Common myeloid progenitor, CD34-positive (primary cell): ENCODE measurements at regions not wholly inside any gene's neighbourhood (a gene's known extent, or its start where the extent isn't known, plus 50 kb on each side); places are given as distances from the start of the nearest gene placed in this dataset.
A peak's percentile ranks its signal among the peaks of the same experiment; 100 is the strongest.

Experiments used
- CTCF ChIA-PET: fragments of 350-600 bp; sonication (Branson Sonifier 250); formaldehyde crosslinking; loops from one replicate; lab custom pipeline; 2021; ENCODE audit warnings: antibody characterized with exemption; lab: Charles Lee
- POLR2A ChIA-PET: fragments of 350-600 bp; sonication (Branson Sonifier 250); formaldehyde crosslinking; loops from one replicate; lab custom pipeline; 2021; ENCODE audit warnings: antibody characterized with exemption; lab: Charles Lee
- DNase-seq, 3 donors: peaks; one replicate each; pipeline versions ENCODE4 v3.0.0 to v3.0.0-alpha.2; 2013
- H3K27ac ChIP-seq, 2 experiments: 1 replicate in 1 of 2; 2 replicates in 1 of 2; pipeline ENCODE4 v1.7.0; 2013; ENCODE audit warnings: inconsistent platforms in 2 of 2, low read length in 2 of 2, mild to moderate bottlenecking in 2 of 2, low read depth in 1 of 2, moderate library complexity in 1 of 2; ENCODE audit not compliant: severe bottlenecking in 2 of 2, insufficient read depth in 1 of 2, poor library complexity in 1 of 2
- H3K27me3 ChIP-seq, 5 experiments: replicated peaks in 2 of 5; 1 replicate in 3 of 5; 2 replicates in 2 of 5; pipeline versions ENCODE4 v1.6.1 to v1.7.0; 2013; ENCODE audit warnings: low read length in 4 of 5, mild to moderate bottlenecking in 2 of 5, moderate library complexity in 2 of 5, inconsistent platforms in 1 of 5; ENCODE audit not compliant: insufficient read depth in 5 of 5, control insufficient read depth in 4 of 5
- H3K36me3 ChIP-seq, 4 experiments: 1 replicate in 2 of 4; 2 replicates in 2 of 4; pipeline versions ENCODE4 v1.6.1 to v1.7.0; 2013; ENCODE audit warnings: low read length in 3 of 4, control low read depth in 1 of 4, mild to moderate bottlenecking in 1 of 4; ENCODE audit not compliant: control insufficient read depth in 4 of 4, insufficient read depth in 4 of 4
- H3K4me1 ChIP-seq, 4 experiments: 1 replicate in 3 of 4; 2 replicates in 1 of 4; pipeline versions ENCODE4 v1.6.1 to v1.7.1; 2013; ENCODE audit warnings: low read length in 3 of 4, mild to moderate bottlenecking in 3 of 4, control low read depth in 1 of 4, inconsistent platforms in 1 of 4, moderate library complexity in 1 of 4; ENCODE audit not compliant: control insufficient read depth in 4 of 4, insufficient read depth in 4 of 4; ENCODE audit errors: control extremely low read depth in 1 of 4
- H3K4me3 ChIP-seq, 7 experiments: 1 replicate in 4 of 7; 2 replicates in 3 of 7; pipeline versions ENCODE4 v1.5.1 to v1.7.0; 2013; ENCODE audit warnings: mild to moderate bottlenecking in 7 of 7, low read length in 6 of 7, moderate library complexity in 6 of 7, inconsistent platforms in 2 of 7, low read depth in 2 of 7, control low read depth in 1 of 7; ENCODE audit not compliant: insufficient read depth in 4 of 7, control insufficient read depth in 1 of 7; ENCODE audit errors: extremely low read depth in 1 of 7
- H3K9me3 ChIP-seq, 5 experiments: 1 replicate in 4 of 5; 2 replicates in 1 of 5; pipeline versions ENCODE4 v1.6.1 to v1.7.1; 2013; ENCODE audit warnings: low read length in 4 of 5, mild to moderate bottlenecking in 2 of 5, inconsistent platforms in 1 of 5, low read depth in 1 of 5, moderate library complexity in 1 of 5; ENCODE audit not compliant: control insufficient read depth in 4 of 5, insufficient read depth in 2 of 5; ENCODE audit errors: control extremely low read depth in 1 of 5
- WGBS: methylation state at CpG from one replicate; pipeline ENCODE4 v1.1.5; 2013; ENCODE audit not compliant: insufficient coverage; 5-methylcytosine and 5-hydroxymethylcytosine counted together

GRCh38 chr3:187963677-187964385, 190.1 kb upstream of the LPP start:
- Histone ChIP-seq H3K27me3 (no peaks in the 10 kb centered on the region), H3K9me3 (no peaks in the 10 kb centered on the region), H3K36me3 (no peaks in the 10 kb centered on the region), H3K4me3 (no peak overlapping the region), H3K4me1 (peaks cover 5 to 30% (median 17%) of the 10 kb centered on the region in 4 experiments), H3K27ac (no peak overlapping the region)
- CTCF ChIA-PET: no interaction called here
- 60% methylated on average over 1 of the region's 3 CpGs for WGBS
- DNase-seq: no peak
- POLR2A ChIA-PET: no interaction called here

- Histone ChIP-seq H3K9me3 (no peaks in the 10 kb centered on the region), H3K4me1 (peaks cover 4 to 24% (median 12%) of the 10 kb centered on the region in 4 experiments), H3K4me3 (no peak overlapping the region), H3K27ac (no peak overlapping the region), H3K36me3 (no peaks in the 10 kb centered on the region), H3K27me3 (no peaks in the 10 kb centered on the region)
- DNase-seq: no peak
- ChIA-PET CTCF (no interaction called here), POLR2A (no interaction called here)
- WGBS: no CpG with 5 or more reads among the region's 2 CpGs
Observed at GRCh38 chr3:187964760-187965159, 189.2 kb upstream of the LPP start.

GRCh38 chr3:187966096-187966495, 187.9 kb upstream of the LPP start:
- Histone ChIP-seq H3K4me3 (no peak overlapping the region), H3K27ac (no peak overlapping the region)
- CTCF ChIA-PET: interaction anchor here (1.0 to 1.5 kb wide), 3 partner anchors 10 to 25 kb away, joined by 3 to 5 read pairs (median 4); no protein-coding TSS in a partner anchor

GRCh38 chr3:187966636-187967406, 187.1 kb upstream of the LPP start:
- Histone ChIP-seq H3K27me3 (no peaks in the 10 kb centered on the region), H3K4me1 (peaks cover 4 to 24% (median 12%) of the 10 kb centered on the region in 4 experiments), H3K9me3 (no peaks in the 10 kb centered on the region), H3K36me3 (no peaks in the 10 kb centered on the region), H3K27ac (no peak overlapping the region), H3K4me3 (no peak overlapping the region)
- 80% methylated on average over 5 of the region's 8 CpGs for WGBS
- CTCF ChIA-PET: interaction anchor here (0.7 to 1.6 kb wide), 5 partner anchors 9 to 806 kb away, joined by 3 to 5 read pairs (median 3); no protein-coding TSS in a partner anchor
- POLR2A ChIA-PET: no interaction called here
- peak in 1 of 3 donors; percentile 39 for DNase-seq

More at GRCh38 chr3:187966096-187966495, 187.9 kb upstream of the LPP start:
- 0% methylated on average over 2 of the region's 4 CpGs for WGBS
- H3K27me3 ChIP-seq: no peaks in the 10 kb centered on the region
- no peaks in the 10 kb centered on the region for H3K36me3 ChIP-seq
- H3K9me3 ChIP-seq: no peaks in the 10 kb centered on the region
- peaks cover 4 to 24% (median 12%) of the 10 kb centered on the region in 4 experiments for H3K4me1 ChIP-seq
- peak in 2 of 3 donors; percentile 67 to 71 for DNase-seq
- POLR2A ChIA-PET: no interaction called here

- H3K9me3 ChIP-seq: no peaks in the 10 kb centered on the region
- DNase-seq: no peak
- 96% methylated on average over 5 of the region's 5 CpGs for WGBS
- H3K4me1 ChIP-seq: peaks cover 4 to 19% (median 10%) of the 10 kb centered on the region in 4 experiments
- no peaks in the 10 kb centered on the region for H3K36me3 ChIP-seq
- H3K27ac ChIP-seq: no peak overlapping the region
- ChIA-PET POLR2A (no interaction called here), CTCF (interaction anchor here (0.7 to 1.6 kb wide), 2 partner anchors 10 to 205 kb away, joined by 3 read pairs; no protein-coding TSS in a partner anchor)
- H3K27me3 ChIP-seq: no peaks in the 10 kb centered on the region
- no peak overlapping the region for H3K4me3 ChIP-seq
Observed at GRCh38 chr3:187967993-187968392, 186.0 kb upstream of the LPP start.

GRCh38 chr3:187968883-187969580, 184.9 kb upstream of the LPP start:
- H3K36me3 ChIP-seq: no peaks in the 10 kb centered on the region
- H3K27me3 ChIP-seq: no peaks in the 10 kb centered on the region
- H3K4me1 ChIP-seq: peaks cover 3 to 14% (median 6%) of the 10 kb centered on the region in 4 experiments
- POLR2A ChIA-PET: no interaction called here
- WGBS: 89% methylated on average over 1 of the region's 2 CpGs
- CTCF ChIA-PET: interaction anchor here (1.5 to 1.6 kb wide), 3 partner anchors 13 to 222 kb away, joined by 3 read pairs; no protein-coding TSS in a partner anchor
- no peak for DNase-seq
- H3K9me3 ChIP-seq: no peaks in the 10 kb centered on the region
- no peak overlapping the region for H3K27ac ChIP-seq
- no peak overlapping the region for H3K4me3 ChIP-seq
